ENCODE measurements at regions not wholly inside any gene's neighbourhood (a gene's known extent, or its start where the extent isn't known, plus 50 kb on each side); places are given as distances from the start of the nearest gene placed in this dataset.

DNA sequence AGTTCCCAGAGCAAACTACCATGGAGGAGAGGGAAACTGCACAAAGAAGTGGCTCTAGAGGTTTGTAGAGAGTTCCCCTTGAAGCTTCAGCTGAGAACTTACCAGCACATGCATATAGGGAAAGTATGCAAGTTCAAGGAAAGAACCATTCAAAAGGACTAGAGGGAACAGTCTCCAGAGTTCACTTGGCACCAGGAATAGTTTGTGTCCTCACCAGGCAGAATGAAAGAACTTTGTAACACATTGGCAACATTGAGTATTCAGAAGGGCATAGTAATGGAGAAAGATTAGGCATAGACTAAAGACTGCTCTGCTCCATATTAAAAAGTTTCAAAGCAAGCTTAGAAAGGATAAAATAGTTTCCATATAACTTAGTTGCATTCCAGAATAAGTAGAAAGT, 155.4 kb upstream of the TOM1L1 start:
- no peak for DNase-seq

DNA sequence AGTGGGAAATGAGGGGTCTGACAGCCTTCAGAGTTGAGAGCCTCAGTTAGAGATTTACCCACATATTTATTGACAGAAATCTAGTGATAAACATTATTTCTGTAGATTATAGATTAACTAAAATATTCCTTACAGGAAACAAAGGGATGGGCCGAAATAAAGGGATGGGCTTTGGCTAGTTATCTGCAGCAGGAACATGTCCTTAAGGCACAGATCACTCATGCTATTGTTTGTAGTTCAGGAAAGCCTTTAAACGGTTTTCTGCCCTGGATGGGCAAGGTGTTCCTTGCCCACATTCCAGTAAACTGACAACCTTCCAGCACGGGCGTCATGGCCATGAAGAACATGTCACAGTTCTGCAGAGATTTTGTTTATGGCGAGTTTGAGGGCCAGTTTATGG, 154.8 kb upstream of the TOM1L1 start:
- DNase-seq = no peak

DNA sequence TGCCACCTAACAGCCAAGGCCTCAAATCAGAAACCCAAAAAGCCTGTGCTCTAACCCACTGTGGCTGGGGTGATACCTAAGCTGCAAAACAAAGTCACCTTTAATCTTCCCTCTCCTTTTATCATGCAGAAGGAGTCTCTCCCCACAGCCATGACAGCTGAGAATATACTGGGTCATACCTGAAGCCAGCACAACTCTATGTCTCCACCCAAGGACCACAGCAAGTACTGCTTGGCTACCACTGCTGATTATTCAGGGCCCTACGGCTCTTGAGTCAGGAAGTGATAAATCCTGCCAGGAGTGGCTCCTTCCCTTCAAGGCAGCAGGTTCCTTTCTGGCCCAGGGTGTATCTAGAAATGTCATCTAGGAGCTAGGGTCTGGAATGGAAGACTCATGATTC, 151.5 kb upstream of the TOM1L1 start:
- no peak for DNase-seq

DNA sequence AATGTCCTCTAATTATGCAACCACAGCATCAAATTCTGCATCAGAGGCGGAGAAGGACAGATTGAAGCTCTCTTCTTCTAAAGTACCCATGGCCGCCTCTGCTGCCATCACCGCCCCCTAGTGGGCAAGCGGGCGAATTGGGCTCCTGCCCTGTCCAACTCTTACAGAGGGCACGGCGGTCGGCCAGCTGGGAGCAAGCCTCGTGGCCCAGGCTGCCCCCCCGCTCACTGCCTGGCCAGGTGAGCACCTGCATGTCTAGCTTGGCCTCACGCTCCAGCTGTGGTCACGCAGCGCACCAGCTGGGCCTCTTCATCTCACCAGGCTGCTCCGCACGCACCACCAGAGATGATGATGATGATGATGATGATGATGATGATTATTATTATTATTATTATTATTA, 146.1 kb upstream of the TOM1L1 start:
- DNase-seq = no peak

DNA sequence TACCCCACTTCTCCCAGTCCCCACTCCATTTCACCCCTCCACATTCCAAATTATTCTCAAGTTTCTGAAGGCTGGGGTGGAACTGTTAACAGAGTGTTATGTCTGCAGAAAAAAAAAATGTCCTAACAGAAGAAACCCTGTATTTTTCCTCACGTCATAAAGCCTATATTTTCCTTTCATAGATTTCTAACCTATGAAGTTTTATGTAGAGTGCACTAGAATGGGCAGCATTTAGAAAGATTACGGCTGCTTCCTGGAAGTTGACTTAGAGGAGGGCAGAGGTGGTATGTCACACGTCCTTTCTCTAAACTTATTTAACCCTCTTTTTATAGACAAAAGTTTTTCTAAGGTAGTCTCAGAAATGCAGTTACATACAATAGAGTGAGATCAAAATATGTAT, 139.8 kb upstream of the TOM1L1 start:
- DNase-seq = no peak

DNA sequence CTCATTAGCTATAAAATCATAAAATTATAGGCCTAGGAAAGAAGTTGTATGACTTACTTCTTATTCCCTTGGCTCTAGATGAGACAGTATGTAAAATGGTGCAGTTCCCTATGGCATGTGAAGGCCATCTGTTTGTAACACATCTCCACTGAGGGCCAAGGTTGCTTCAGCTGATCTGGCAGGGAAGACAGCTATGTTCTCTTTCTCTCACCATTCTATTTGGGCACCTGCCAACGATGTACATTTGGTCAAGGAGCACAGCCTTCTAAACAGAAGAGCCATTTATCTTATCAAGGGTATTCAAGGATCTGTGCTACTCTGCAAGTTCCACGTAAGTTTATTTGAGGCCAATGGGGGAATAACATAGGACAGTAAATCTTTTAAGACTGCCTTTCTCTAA, 129.8 kb upstream of the TOM1L1 start:
- no peak for DNase-seq

DNA sequence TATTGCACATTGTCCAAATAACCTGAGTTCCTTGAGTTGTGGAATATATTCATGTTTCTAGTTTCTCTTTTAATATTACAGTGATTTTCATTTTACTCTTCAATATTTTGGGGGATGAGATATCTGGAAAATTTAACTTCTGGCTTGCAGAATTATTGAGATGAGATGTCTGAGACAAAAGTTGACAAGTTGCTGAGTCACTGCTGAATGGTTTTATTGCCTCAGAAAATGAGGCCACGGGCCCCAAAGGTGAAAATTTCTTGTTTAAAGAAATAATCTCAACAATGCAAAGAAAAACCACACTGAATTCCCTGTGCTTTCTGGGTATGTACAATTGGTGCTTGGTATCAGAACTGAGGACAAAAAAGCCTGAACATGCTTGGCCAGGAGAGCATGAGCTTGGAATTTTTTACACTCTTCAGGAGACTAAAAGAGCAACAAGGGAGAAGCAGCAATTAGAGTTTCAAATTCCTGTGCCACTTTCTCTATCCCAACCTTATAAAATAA, 129.2 kb upstream of the TOM1L1 start:
- no peak for DNase-seq

DNA sequence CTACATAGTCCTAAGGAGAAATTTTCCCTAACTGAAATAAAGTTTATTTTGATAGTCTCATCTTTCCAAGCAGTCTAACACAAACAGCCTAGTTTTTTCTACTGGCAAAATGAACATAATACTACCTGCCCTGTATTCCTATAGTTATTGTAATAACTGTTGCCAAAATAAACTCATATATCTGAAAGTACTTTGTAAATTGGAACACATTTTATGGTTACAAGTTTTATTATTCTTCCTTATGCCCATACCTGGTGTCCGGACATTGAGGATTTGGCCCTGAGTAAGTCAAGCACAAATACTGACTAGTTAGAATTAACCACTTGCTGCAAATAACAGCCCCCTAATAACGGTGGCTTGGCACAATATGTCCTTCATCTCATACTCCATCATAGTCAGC, 120.4 kb upstream of the TOM1L1 start:
- no peak for DNase-seq

DNA sequence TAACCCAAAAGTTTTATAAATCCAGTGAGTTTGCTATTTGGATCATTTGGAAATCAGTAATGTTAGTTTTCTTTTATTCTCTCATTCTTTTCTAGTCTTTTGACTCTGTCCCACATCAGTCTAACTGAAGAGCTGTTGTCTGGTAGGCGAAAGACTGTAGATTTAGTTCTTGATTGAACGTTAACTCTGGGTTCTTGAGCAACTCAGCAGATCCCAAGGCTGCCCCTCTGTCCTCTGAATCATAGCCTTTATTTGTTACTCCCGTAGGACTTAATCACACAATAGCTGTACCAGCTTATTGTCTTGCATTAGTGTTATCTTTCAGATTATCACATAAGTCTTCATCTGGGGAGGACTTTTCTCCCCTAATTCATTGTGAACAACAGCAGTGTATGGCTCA, 119.3 kb upstream of the TOM1L1 start:
- no peak for DNase-seq

DNA sequence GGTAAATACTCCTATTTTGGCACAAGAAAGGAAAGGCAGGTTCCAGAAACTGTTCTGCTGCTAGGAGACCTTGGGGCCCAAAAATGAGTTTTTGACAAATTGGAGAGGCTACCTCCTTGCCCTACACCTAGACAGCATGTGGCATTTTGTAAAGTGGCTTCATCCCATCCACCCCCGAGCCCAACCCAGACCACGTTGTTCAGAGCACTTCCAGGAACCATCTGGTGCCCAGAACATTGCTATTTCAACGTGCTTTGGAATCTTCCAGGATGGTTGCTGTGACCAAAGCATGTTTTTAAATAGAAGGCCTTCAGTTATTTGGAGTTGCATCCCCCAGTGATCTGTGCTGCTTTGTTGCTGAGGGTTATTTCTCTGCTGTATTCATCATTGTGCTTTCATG, 116.3 kb upstream of the TOM1L1 start:
- no peak for DNase-seq

DNA sequence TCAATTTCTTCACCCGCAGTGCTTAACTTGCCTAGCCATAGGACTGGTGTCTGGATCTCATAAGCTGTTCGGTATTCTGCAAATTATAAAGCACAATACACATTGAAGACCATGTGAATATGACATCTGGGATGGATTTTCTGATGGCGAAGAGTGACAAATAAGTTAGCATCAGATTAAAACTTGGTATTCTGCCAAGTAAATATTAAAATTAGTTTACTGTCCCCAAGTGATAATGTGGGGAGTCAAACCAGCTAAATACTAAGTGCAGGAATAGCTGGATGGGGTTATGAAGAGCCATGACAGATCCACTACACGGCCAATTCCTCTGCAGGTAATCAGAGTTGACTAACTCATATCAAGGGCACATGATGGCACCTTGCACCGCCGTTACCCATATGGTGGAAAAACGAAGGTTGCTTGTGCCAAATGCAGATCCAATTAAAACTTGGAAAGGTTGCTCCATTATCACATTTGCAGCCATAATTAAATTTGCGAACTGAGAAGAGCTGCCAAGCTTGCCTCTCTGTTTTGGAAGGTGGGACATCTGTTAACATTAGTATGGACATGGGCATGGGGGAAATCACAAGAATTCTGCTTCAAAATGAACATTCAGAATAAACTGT, 114.9 kb upstream of the TOM1L1 start:
- DNase-seq = no peak

DNA sequence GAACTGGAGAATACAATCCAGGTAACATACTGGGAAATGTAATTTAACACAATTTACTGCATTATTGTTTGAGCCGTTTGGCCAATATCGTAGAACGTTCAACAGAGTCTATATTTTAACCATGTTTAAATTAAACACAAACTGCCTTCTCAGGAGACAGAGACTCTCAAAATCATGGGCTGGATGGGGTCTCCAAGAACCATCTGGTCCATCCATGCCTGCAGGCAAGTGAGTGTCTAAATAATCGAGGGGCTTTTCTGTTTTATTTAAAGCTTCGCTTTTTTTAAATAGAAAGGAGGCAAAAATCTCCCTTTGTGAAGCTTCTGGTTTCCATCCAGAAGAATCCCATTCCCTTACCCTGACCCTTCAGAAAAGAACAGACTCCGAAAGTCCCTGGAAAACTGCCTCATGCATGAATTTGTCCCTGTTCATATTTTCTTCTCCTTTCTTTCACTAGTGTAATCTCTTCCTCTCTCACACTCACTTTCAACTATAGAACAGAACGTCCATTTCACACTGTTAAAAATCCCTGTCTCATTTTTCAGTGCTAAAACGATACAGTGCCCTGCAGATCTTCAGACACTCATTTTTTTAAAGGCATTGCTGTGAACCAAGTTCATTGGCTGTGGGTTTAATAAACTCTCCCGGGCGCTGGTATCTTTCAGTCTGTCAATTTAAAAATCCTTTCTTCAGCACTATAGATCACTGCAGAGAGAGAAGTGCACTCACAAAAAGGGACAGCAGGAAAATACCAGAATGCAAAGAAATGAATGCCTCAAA, 111.4 kb upstream of the TOM1L1 start:
- no peak for DNase-seq

DNA sequence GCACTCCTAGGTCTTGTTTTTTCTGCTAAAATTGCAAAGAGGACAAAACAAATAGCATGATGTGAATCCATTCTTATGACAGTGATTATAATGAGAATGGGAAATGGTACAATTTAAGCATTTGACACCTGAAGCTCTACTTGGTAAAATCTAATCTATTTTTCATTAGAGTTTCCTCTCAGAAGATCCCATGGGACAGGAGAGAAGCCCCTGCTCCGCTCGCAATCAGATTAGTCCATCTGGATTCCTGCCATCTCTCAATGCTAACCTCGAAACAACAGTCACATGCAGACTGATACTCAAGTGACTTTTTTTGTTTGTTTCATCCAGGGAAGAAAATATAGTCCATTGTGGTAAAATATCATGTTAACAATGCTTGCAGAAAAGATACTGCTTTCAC, 107.4 kb upstream of the TOM1L1 start:
- no peak for DNase-seq

DNA sequence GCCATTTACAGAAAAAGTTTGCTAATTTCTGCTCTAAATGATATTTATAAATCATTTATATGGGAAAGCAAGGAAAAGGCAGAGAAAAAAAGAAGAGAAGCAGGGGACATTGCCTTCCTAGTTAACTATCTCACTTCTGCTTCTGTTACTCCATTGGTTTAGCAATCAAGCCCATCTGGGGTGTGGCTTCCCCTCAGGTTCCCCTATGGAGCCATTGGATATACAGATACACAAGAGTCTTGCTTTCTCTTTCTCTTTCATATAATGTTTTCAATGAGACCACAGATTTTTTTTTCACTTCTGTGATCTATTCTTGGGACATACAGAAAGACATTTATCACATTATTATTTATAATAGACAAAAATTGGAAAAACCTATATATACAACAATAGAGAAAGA, 105.6 kb upstream of the TOM1L1 start:
- DNase-seq = no peak

DNA sequence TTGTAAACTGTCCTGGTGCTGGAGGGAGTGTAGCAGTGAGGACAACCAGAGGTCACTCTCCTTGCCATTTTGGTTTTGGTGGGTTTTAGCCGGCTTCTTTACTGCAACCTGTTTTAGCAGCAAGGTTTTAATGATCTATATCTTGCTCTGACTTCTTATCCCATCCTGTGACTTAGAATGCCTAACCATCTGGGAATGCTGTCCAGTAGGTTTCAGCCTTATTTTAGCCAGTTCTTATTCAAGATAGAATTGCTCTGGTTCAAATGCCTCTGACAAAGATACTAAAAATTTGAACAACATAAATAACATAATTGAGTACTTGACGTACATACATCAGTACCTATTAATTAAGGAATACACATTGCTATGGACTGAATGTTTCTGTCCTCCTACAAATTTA, 93.3 kb upstream of the TOM1L1 start:
- no peak for DNase-seq

DNA sequence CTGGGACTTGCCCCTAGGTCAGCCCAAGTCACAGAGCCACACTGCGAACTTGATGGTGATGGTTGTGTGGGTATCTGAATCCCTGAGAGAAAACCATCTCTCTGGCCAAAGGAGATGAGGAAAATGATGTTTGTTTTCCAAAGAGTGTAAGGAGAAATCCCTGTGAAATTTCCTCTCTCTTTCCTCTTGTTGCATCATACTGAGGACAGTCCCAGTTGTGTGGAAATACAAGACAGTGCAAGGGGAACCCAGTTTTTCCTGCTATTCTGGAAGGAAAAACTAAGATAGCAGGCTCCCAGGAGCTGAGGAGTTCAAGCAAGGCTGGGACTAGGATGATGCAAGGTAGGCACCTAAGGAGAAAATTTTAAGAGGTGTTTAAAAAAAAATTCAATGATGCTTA, 86.8 kb upstream of the TOM1L1 start:
- DNase-seq = no peak

DNA sequence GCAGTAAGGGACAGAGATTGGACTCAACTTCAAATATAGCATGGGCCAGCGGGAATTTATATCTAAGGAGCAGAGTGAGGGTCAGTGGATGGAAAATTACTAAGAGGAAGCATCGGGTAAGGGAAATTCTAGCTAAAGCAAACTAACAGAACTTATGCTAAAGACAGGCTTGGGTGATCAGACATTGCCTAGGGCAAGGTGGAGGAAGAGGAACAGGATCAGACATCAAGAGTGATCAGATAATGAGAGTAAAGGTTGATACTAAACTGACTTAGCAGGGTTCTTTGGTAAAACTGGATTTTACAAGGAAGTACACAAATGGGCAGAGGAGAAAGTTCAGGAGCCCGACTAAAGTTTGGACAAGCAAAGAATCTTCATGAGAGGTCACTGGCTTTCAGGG, 86.3 kb upstream of the TOM1L1 start:
- DNase-seq = no peak

DNA sequence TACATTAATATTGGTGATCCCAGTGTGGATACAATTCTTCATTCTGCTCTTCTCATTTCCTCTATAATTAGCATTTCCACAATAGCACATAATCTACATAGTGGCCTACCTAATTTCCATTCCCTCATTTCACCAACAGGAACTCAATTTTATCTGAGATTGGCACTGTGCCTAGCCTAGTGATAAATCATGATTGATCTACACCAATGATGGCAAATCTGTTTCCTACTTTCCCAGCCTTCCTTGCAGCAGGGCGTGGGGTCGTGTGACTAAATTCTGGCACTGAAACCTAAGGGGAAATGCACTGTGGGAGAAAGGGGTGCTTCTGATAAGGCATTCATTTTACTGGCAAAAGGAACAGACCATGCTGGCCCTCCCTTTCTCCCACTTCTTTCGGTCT, 66.6 kb upstream of the TOM1L1 start:
- no peak for DNase-seq

DNA sequence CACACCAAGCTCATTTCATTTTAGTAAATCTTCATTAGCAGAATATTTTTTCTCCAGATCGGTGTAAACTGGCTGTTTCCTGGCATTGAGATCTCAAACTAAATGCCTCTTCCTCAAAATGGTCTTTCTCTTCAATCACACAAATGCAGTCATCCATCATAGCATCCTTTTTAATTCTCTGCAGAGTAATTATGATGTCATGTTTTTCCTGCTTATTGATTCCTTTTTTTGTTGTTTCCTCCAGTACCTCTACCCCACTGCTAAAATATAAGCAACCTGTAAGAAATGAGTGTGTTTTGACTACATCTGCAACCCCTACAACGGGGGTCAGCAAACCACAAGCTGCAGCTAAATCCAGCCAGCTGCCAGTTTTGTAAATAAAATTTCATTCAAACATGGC, 65.6 kb upstream of the TOM1L1 start:
- DNase-seq = no peak

DNA sequence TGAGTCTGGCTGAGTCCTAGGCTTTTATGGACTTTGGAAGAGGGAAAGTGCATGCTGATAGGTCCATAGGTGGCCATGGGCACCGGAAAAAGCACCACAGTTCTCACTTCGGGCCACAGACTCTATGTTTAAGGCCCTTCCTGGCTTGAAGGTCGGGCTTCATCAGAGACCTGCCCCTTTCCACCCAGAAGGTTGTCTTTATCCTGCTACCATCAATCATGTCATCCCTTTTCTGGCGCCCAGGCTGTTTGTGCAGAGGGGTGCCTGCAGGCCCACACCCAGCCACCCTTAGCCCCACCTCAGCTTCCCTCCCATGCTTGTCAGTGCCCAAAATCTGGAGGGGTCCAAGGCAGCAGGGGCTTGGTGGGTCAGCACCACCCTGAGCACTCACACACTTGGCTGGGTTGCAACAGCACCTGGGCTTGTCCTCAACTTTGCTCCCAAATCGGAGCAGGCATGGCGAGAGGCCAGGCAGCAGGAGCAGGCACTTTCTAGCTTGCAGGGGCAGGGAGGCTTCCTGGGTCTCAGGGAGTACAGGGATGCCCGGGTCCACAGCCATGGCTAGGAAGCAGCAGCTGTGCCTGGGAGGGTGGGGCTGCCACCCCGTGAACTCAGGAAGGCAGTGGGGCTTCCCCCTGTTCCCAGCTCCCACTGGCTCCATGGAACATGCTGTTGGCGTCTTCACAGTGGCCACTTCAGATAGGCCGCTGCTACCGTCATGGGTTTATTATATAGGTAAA, 63.8 kb upstream of the TOM1L1 start:
- no peak for DNase-seq

DNA sequence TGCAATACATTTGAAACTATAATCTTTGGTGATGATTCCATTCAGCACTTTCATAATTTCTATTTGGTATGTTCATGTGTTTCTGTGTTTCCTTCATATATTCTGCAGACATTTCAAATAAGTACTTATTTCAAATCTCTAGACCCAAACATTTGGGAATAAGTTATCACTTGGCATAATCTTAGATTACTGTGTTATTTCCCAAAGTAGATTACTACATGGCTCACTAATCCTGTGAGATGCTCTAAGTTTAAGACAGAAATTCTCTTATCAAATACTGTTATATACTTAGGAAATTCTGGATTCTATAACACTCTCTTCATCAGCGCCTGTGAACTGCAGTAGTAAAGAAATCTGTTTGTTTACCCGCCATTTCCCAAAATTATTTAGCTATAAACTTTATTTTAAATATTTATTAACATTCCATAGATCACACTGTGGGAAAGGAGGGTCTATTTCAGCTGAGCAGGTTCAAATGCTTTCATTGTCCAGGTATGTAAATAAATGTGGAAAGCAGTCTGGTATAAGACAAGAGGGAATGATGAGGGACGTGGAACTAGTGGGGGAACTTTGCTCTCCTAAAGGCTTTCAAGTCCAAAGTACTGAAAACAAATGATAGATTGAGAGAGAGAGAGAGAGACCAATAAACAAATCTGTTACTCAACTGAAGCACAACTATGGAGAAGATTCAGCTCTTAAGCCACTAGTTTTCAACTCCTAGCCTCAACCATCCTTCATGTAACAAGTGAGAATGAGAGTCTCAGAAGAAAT, 61.8 kb upstream of the TOM1L1 start:
- DNase-seq = no peak

DNA sequence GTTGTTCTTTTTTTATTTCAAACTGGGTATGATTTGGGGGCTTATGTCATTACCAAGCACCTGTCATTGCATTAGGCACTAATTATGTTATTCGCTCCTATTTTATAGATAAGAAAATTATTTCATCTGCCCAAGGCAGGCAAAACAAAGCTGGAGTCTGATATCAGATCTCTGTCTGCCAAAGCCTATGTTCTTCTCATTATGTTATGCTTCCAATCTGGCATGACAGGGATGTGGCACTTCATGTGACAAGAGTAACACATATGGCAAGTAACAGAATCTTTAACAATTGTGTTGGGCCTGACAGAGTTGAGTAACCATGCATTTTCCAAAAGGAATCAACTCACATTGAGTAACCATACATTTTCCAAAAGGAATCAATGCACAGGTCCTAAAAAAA, 61.2 kb upstream of the TOM1L1 start:
- no peak for DNase-seq

DNA sequence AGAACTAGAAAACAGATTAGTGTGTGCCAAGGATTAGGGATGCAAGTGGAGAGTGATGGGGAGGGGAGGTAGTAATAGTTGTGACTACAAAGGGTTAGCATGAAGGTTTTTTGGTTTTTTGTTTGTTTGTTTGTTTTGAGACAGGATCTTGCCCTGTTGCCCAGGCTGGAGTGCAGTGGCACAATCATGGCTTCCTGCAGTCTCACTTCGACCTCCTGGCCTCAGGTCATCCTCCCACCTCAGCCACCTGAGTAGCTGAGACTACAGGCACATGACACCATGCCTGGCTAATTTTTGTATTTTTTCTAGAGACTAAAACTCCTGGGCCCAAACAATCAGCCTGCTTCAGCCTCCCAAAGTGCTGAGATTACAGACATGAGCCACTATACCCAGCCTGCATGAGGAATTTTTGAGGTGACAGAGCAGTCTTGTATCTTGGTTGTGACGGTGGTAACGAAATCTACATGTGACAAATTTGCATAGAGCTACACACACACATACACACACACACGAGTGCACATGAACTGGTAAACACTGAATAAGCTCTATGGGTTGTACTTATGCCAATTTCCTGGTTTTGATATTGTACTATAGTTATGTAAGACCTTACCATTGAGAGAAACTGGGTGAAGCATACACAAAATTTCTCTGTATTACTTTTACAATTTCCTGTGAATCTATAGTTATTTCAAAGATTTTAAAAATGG, 59.6 kb upstream of the TOM1L1 start:
- no peak for DNase-seq
